ENCODE measurements at regions not wholly inside any gene's neighbourhood (a gene's known extent, or its start where the extent isn't known, plus 50 kb on each side); places are given as distances from the start of the nearest gene placed in this dataset.

DNA sequence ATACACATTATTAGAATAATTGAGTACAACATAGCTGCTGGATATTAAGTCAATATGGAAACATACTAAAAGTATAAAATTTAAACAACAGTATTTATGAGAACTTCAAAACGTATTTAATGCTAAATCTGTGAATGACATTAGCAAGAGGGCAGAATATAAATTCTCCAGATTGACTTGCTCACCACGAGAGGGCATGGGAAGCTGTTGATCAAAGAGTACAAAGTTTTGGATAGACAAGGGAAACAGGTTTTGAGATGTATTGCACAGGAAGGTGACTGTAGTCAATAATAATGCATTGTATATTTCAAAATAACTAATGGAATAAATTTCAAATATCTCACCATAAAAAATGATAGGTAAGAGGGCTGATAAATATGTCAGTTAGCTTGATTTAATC, 768.2 kb downstream of the CENPC start:
- TF ChIP-seq, protein P1, sequence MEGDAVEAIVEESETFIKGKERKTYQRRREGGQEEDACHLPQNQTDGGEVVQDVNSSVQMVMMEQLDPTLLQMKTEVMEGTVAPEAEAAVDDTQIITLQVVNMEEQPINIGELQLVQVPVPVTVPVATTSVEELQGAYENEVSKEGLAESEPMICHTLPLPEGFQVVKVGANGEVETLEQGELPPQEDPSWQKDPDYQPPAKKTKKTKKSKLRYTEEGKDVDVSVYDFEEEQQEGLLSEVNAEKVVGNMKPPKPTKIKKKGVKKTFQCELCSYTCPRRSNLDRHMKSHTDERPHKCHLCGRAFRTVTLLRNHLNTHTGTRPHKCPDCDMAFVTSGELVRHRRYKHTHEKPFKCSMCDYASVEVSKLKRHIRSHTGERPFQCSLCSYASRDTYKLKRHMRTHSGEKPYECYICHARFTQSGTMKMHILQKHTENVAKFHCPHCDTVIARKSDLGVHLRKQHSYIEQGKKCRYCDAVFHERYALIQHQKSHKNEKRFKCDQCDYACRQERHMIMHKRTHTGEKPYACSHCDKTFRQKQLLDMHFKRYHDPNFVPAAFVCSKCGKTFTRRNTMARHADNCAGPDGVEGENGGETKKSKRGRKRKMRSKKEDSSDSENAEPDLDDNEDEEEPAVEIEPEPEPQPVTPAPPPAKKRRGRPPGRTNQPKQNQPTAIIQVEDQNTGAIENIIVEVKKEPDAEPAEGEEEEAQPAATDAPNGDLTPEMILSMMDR (IDR thresholded peaks at IDR 0.05): no peak
- no peak for TF ChIP-seq POLR2A (IDR thresholded peaks at IDR 0.05)

Data from uterus (tissue), 2 donors.